ENCODE measurements at regions not wholly inside any gene's neighbourhood (a gene's known extent, or its start where the extent isn't known, plus 50 kb on each side); places are given as distances from the start of the nearest gene placed in this dataset.

- Histone ChIP-seq H3K79me2 (ENCODE audit: control insufficient read depth, low read length) (no peaks in the 10 kb centered on the region), H3K9me2 (replicated peaks; ENCODE audit: control insufficient read depth, low read length) (no peaks in the 10 kb centered on the region), H3K27ac (ENCODE audit: low read depth, low read length) (no peak overlapping the region), H3K9me3 (ENCODE audit: control insufficient read depth, insufficient read depth, low read length) (no peaks in the 10 kb centered on the region), H3K4me3 (ENCODE audit: low read length) (no peak overlapping the region), H3K4me2 (ENCODE audit: low read length) (no peak overlapping the region), H4K20me1 (ENCODE audit: control insufficient read depth, insufficient read depth, low read depth, low read length) (no peaks in the 10 kb centered on the region), H3K4me1 (ENCODE audit: control insufficient read depth, low read length) (no peaks in the 10 kb centered on the region), H3K36me3 (ENCODE audit: control insufficient read depth, low read length) (no peaks in the 10 kb centered on the region), H3F3A (ENCODE audit: control insufficient read depth, insufficient read depth) (no peaks in the 10 kb centered on the region), H3K27me3 (ENCODE audit: control insufficient read depth, low read length) (no peaks in the 10 kb centered on the region)
- TF ChIP-seq CTCF (IDR thresholded peaks at IDR 0.05; ENCODE audit: low read depth, low read length, poor library complexity, severe bottlenecking) (no peak), EZH2phosphoT487 (IDR thresholded peaks at IDR 0.05; ENCODE audit: borderline replicate concordance, low read length) (no peak)
Measured at GRCh38 chr15:96561593-96561992, 231.1 kb downstream of the NR2F2 start.

GRCh38 chr15:96564546-96564945 is 234.0 kb downstream of the NR2F2 start:
- H3K9me3 ChIP-seq (ENCODE audit: control insufficient read depth, insufficient read depth, low read length): no peaks in the 10 kb centered on the region
- no peaks in the 10 kb centered on the region for H3K79me2 ChIP-seq (ENCODE audit: control insufficient read depth, low read length)
- H4K20me1 ChIP-seq (ENCODE audit: control insufficient read depth, insufficient read depth, low read depth, low read length): no peaks in the 10 kb centered on the region
- H3K27ac ChIP-seq (ENCODE audit: low read depth, low read length): no peak overlapping the region
- no peaks in the 10 kb centered on the region for H3K9me2 ChIP-seq (replicated peaks; ENCODE audit: control insufficient read depth, low read length)
- H3K4me2 ChIP-seq (ENCODE audit: low read length): no peak overlapping the region
- H3K36me3 ChIP-seq (ENCODE audit: control insufficient read depth, low read length): no peaks in the 10 kb centered on the region
- no peaks in the 10 kb centered on the region for H3K4me1 ChIP-seq (ENCODE audit: control insufficient read depth, low read length)
- H3K4me3 ChIP-seq (ENCODE audit: low read length): no peak overlapping the region
- H3F3A ChIP-seq (ENCODE audit: control insufficient read depth, insufficient read depth): no peaks in the 10 kb centered on the region
- no peaks in the 10 kb centered on the region for H3K27me3 ChIP-seq (ENCODE audit: control insufficient read depth, low read length)
- TF ChIP-seq CTCF (IDR thresholded peaks at IDR 0.05; ENCODE audit: low read depth, low read length, poor library complexity, severe bottlenecking) (no peak), EZH2phosphoT487 (IDR thresholded peaks at IDR 0.05; ENCODE audit: borderline replicate concordance, low read length) (no peak)

GRCh38 chr15:96565266-96565665 is 234.8 kb downstream of the NR2F2 start:
- Histone ChIP-seq H3K27me3 (ENCODE audit: control insufficient read depth, low read length) (no peaks in the 10 kb centered on the region), H4K20me1 (ENCODE audit: control insufficient read depth, insufficient read depth, low read depth, low read length) (no peaks in the 10 kb centered on the region), H3K4me2 (ENCODE audit: low read length) (no peak overlapping the region), H3F3A (ENCODE audit: control insufficient read depth, insufficient read depth) (no peaks in the 10 kb centered on the region), H3K36me3 (ENCODE audit: control insufficient read depth, low read length) (no peaks in the 10 kb centered on the region), H3K79me2 (ENCODE audit: control insufficient read depth, low read length) (no peaks in the 10 kb centered on the region), H3K9me3 (ENCODE audit: control insufficient read depth, insufficient read depth, low read length) (no peaks in the 10 kb centered on the region), H3K4me1 (ENCODE audit: control insufficient read depth, low read length) (no peaks in the 10 kb centered on the region), H3K27ac (ENCODE audit: low read depth, low read length) (no peak overlapping the region), H3K9me2 (replicated peaks; ENCODE audit: control insufficient read depth, low read length) (no peaks in the 10 kb centered on the region), H3K4me3 (ENCODE audit: low read length) (no peak overlapping the region)
- TF ChIP-seq EZH2phosphoT487 (IDR thresholded peaks at IDR 0.05; ENCODE audit: borderline replicate concordance, low read length) (no peak), CTCF (IDR thresholded peaks at IDR 0.05; ENCODE audit: low read depth, low read length, poor library complexity, severe bottlenecking) (no peak)

DNA sequence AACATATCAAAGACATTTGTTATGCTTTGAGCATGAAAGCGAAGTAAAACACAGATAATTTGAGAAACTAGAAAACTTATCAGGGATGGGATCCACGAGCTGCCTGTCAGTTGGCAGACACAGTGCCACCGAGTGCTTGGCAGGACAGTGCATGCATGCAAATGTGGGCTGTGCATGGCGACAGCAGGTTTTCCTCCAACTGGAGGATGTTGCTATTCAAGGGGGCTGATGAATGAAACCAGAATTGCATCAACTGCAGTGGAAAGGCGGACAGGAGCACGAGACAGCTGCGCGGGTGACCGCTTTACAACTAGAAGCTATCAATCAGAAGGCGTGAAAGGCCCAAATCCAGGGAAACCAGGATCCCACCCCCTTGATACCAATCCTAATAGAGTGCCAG is 244.3 kb downstream of the NR2F2 start:
- TF ChIP-seq CTCF (IDR thresholded peaks at IDR 0.05; ENCODE audit: low read depth, low read length, poor library complexity, severe bottlenecking) (no peak), EZH2phosphoT487 (IDR thresholded peaks at IDR 0.05; ENCODE audit: borderline replicate concordance, low read length) (no peak)
- H3K4me2 ChIP-seq (ENCODE audit: low read length): no peak overlapping the region
- no peak overlapping the region for H3K4me3 ChIP-seq (ENCODE audit: low read length)
- no peaks in the 10 kb centered on the region for H4K20me1 ChIP-seq (ENCODE audit: control insufficient read depth, insufficient read depth, low read depth, low read length)
- H3K79me2 ChIP-seq (ENCODE audit: control insufficient read depth, low read length): no peaks in the 10 kb centered on the region
- H3K4me1 ChIP-seq (ENCODE audit: control insufficient read depth, low read length): no peaks in the 10 kb centered on the region
- no peaks in the 10 kb centered on the region for H3K27me3 ChIP-seq (ENCODE audit: control insufficient read depth, low read length)
- H3K27ac ChIP-seq (ENCODE audit: low read depth, low read length): no peak overlapping the region
- no peaks in the 10 kb centered on the region for H3K36me3 ChIP-seq (ENCODE audit: control insufficient read depth, low read length)
- no peaks in the 10 kb centered on the region for H3K9me3 ChIP-seq (ENCODE audit: control insufficient read depth, insufficient read depth, low read length)
- no peaks in the 10 kb centered on the region for H3F3A ChIP-seq (ENCODE audit: control insufficient read depth, insufficient read depth)
- no peaks in the 10 kb centered on the region for H3K9me2 ChIP-seq (replicated peaks; ENCODE audit: control insufficient read depth, low read length)
